ENCODE measurements at regions not wholly inside any gene's neighbourhood (a gene's known extent, or its start where the extent isn't known, plus 50 kb on each side); places are given as distances from the start of the nearest gene placed in this dataset.

GRCh38 chr1:238264951-238265350 is 374.2 kb upstream of the ZP4 start:
- TF ChIP-seq CTCF (IDR thresholded peaks at IDR 0.05), result no peak
- TF ChIP-seq POLR2A (IDR thresholded peaks at IDR 0.05), result no peak
